ENCODE measurements at regions not wholly inside any gene's neighbourhood (a gene's known extent, or its start where the extent isn't known, plus 50 kb on each side); places are given as distances from the start of the nearest gene placed in this dataset.

- Mint-ChIP-seq H3K4me1 (ENCODE audit: low read depth) (no peaks in the 10 kb centered on the region), H3K27me3 (no peaks in the 10 kb centered on the region), H3K27ac (no peak overlapping the region), H3K9me3 (peaks cover 5% of the 10 kb centered on the region), H3K4me3 (no peak overlapping the region), H3K36me3 (ENCODE audit: low read depth) (no peaks in the 10 kb centered on the region)
- Histone ChIP-seq H3K4me3 (ENCODE audit: low read length) (no peak overlapping the region), H3K36me3 (ENCODE audit: insufficient read depth, low read length) (no peaks in the 10 kb centered on the region), H3K27me3 (ENCODE audit: control insufficient read depth in 1 of 2, insufficient read depth in 2 of 2, low read length in 2 of 2) (no peaks in the 10 kb centered on the region), H3K27ac (ENCODE audit: low read depth in 1 of 2, low read length in 2 of 2) (no peak overlapping the region), H3K4me1 (ENCODE audit: insufficient read depth, low read length) (no peaks in the 10 kb centered on the region), H3K9me3 (ENCODE audit: control insufficient read depth in 1 of 2, insufficient read depth in 1 of 2, low read length in 2 of 2) (no peaks in the 10 kb centered on the region)
- no peak for ATAC-seq (ENCODE audit: poor library complexity)
- no peak for DNase-seq
- no peak for TF ChIP-seq CTCF (IDR thresholded peaks at IDR 0.05)
- ChIA-PET CTCF (no interaction called here), POLR2A (no interaction called here)
- intact Hi-C loops (cut with DNase I, micrococcal nuclease): no loop called here
Observed at GRCh38 chr11:80155412-80156017, 714.7 kb upstream of the TENM4 start.

- Histone ChIP-seq H3K4me3 (ENCODE audit: low read length) (no peak overlapping the region), H3K27me3 (ENCODE audit: control insufficient read depth in 1 of 2, insufficient read depth in 2 of 2, low read length in 2 of 2) (no peaks in the 10 kb centered on the region), H3K36me3 (ENCODE audit: insufficient read depth, low read length) (no peaks in the 10 kb centered on the region), H3K9me3 (ENCODE audit: control insufficient read depth in 1 of 2, insufficient read depth in 1 of 2, low read length in 2 of 2) (peaks cover 0 to 5% of the 10 kb centered on the region in 2 experiments), H3K4me1 (ENCODE audit: insufficient read depth, low read length) (no peaks in the 10 kb centered on the region), H3K27ac (ENCODE audit: low read depth in 1 of 2, low read length in 2 of 2) (no peak overlapping the region)
- DNase-seq (no peak), ATAC-seq (ENCODE audit: poor library complexity) (no peak)
- ChIA-PET POLR2A (no interaction called here), CTCF (no interaction called here)
- H3K9me3 Mint-ChIP-seq: peaks cover 2% of the 10 kb centered on the region
- no peak for TF ChIP-seq CTCF (IDR thresholded peaks at IDR 0.05)
- H3K4me3 Mint-ChIP-seq: no peak overlapping the region
- no peaks in the 10 kb centered on the region for H3K36me3 Mint-ChIP-seq (ENCODE audit: low read depth)
- no peaks in the 10 kb centered on the region for H3K27me3 Mint-ChIP-seq
- intact Hi-C loops (cut with DNase I, micrococcal nuclease): no loop called here
- H3K27ac Mint-ChIP-seq: no peak overlapping the region
- H3K4me1 Mint-ChIP-seq (ENCODE audit: low read depth): no peaks in the 10 kb centered on the region
Observed at GRCh38 chr11:80146232-80146631, 705.4 kb upstream of the TENM4 start.

GRCh38 chr11:80144897-80145594 is 704.2 kb upstream of the TENM4 start:
- H3K27me3 ChIP-seq (ENCODE audit: control insufficient read depth in 1 of 2, insufficient read depth in 2 of 2, low read length in 2 of 2): no peaks in the 10 kb centered on the region
- no peaks in the 10 kb centered on the region for H3K36me3 ChIP-seq (ENCODE audit: insufficient read depth, low read length)
- Mint-ChIP-seq H3K36me3 (ENCODE audit: low read depth) (no peaks in the 10 kb centered on the region), H3K4me1 (ENCODE audit: low read depth) (no peaks in the 10 kb centered on the region), H3K27me3 (no peaks in the 10 kb centered on the region), H3K27ac (no peak overlapping the region), H3K4me3 (no peak overlapping the region), H3K9me3 (peaks cover 5% of the 10 kb centered on the region)
- ATAC-seq (ENCODE audit: poor library complexity): no peak
- POLR2A ChIA-PET: no interaction called here
- no peak overlapping the region for H3K27ac ChIP-seq (ENCODE audit: low read depth in 1 of 2, low read length in 2 of 2)
- intact Hi-C loops (cut with DNase I, micrococcal nuclease): no loop called here
- H3K4me3 ChIP-seq (ENCODE audit: low read length): no peak overlapping the region
- CTCF ChIA-PET: no interaction called here
- no peaks in the 10 kb centered on the region for H3K4me1 ChIP-seq (ENCODE audit: insufficient read depth, low read length)
- TF ChIP-seq CTCF (IDR thresholded peaks at IDR 0.05): no peak
- no peak for DNase-seq
- H3K9me3 ChIP-seq (ENCODE audit: control insufficient read depth in 1 of 2, insufficient read depth in 1 of 2, low read length in 2 of 2): peaks cover 0 to 4% of the 10 kb centered on the region in 2 experiments

Measured in CD4-positive, alpha-beta T cell (primary cell).